SU-DHL-6 (cell line): ENCODE measurements at regions not wholly inside any gene's neighbourhood (a gene's known extent, or its start where the extent isn't known, plus 50 kb on each side); places are given as distances from the start of the nearest gene placed in this dataset.

Source experiments
- H2AFZ ChIP-seq: fragments of 200-600 bp; sonication (generic); 2 replicates; pipeline ENCODE4 v1.6.1; 2014; ENCODE audit warnings: low read depth, mild to moderate bottlenecking, moderate library complexity, mixed read lengths, antibody characterized with exemption, low read length; ENCODE audit not compliant: severe bottlenecking
- H3F3A ChIP-seq: fragments of 200-600 bp; shearing (Covaris generic); 2 replicates; pipeline ENCODE4 v1.6.0; 2016; ENCODE audit warnings: antibody characterized with exemption, mild to moderate bottlenecking; ENCODE audit not compliant: insufficient read depth
- H3K27ac ChIP-seq: fragments of 200-600 bp; sonication (generic); 2 replicates; pipeline ENCODE4 v1.5.1; 2016; ENCODE audit warnings: low read depth, mild to moderate bottlenecking, low read length, moderate library complexity, mixed read lengths
- H3K27me3 ChIP-seq: fragments of 200-600 bp; sonication (generic), shearing (Covaris generic); 2 replicates; pipeline ENCODE4 v1.6.0; 2014; ENCODE audit warnings: mild to moderate bottlenecking, low read length
- H3K36me3 ChIP-seq: fragments of 200-600 bp; sonication (generic); 2 replicates; pipeline ENCODE4 v1.6.1; 2014; ENCODE audit warnings: mild to moderate bottlenecking, low read length, mixed read lengths
- H3K4me2 ChIP-seq: fragments of 300-600, 200-600 bp; shearing (Covaris generic), sonication (generic); 2 replicates; pipeline ENCODE4 v1.6.0; 2014; ENCODE audit warnings: low read length, low read depth, mild to moderate bottlenecking; ENCODE audit not compliant: poor library complexity, severe bottlenecking
- H3K4me3 ChIP-seq: fragments of 200-600 bp; sonication (generic); 2 replicates; pipeline ENCODE4 v1.5.1; 2014; ENCODE audit warnings: antibody characterized with exemption, low read length, mild to moderate bottlenecking, mixed read lengths; ENCODE audit not compliant: insufficient read depth, poor library complexity, severe bottlenecking
- H3K79me2 ChIP-seq: fragments of 200-600 bp; sonication (generic); 2 replicates; pipeline ENCODE4 v1.6.1; 2014; ENCODE audit warnings: mild to moderate bottlenecking, low read length, moderate library complexity; ENCODE audit not compliant: insufficient read depth
- H3K9ac ChIP-seq: fragments of 200-600 bp; sonication (generic); 2 replicates; pipeline ENCODE4 v1.7.0; 2014; ENCODE audit warnings: mild to moderate bottlenecking, low read length
- H3K9me2 ChIP-seq: fragments of 200-600 bp; sonication (generic); replicated peaks from 2 replicates; pipeline ENCODE4 v1.6.1; 2014; ENCODE audit warnings: low read length; ENCODE audit not compliant: insufficient read depth
- H3K9me3 ChIP-seq: fragments of 200-600 bp; sonication (generic); 2 replicates; pipeline ENCODE4 v1.6.1; 2014; ENCODE audit warnings: low read length, mixed read lengths; ENCODE audit not compliant: insufficient read depth
- H4K20me1 ChIP-seq: fragments of 200-600 bp; sonication (generic); 2 replicates; pipeline ENCODE4 v1.6.1; 2014; ENCODE audit warnings: low read depth, mild to moderate bottlenecking, antibody characterized with exemption, low read length, moderate library complexity, mixed read lengths
- CTCF ChIP-seq: fragments of 200-600 bp; sonication (generic); IDR thresholded peaks from one replicate; pipeline ENCODE4 v1.5.1; 2017; ENCODE audit warnings: antibody characterized with exemption, mild to moderate bottlenecking, low read length, moderate library complexity; ENCODE audit not compliant: insufficient read depth, poor library complexity, severe bottlenecking
- EZH2phosphoT487 ChIP-seq: fragments of 200-600 bp; sonication (generic), shearing (Covaris generic); conservative IDR thresholded peaks from 2 replicates; pipeline ENCODE4 v1.6.1; 2018; ENCODE audit warnings: mild to moderate bottlenecking, antibody characterized with exemption, low read length, moderate library complexity, mixed read lengths

- TF ChIP-seq EZH2phosphoT487 = no peak
- no peak for TF ChIP-seq CTCF
- no peaks in the 10 kb centered on the region for H3F3A ChIP-seq
- H3K4me3 ChIP-seq = no peak overlapping the region
- no peaks in the 10 kb centered on the region for H3K79me2 ChIP-seq
- H4K20me1 ChIP-seq = no peaks in the 10 kb centered on the region
- H3K9me3 ChIP-seq = no peaks in the 10 kb centered on the region
- H3K9me2 ChIP-seq = no peaks in the 10 kb centered on the region
- H3K4me2 ChIP-seq = no peak overlapping the region
- no peak overlapping the region for H3K9ac ChIP-seq
- no peak overlapping the region for H3K27ac ChIP-seq
- H3K36me3 ChIP-seq = no peaks in the 10 kb centered on the region
- H3K27me3 ChIP-seq = no peaks in the 10 kb centered on the region
- no peak overlapping the region for H2AFZ ChIP-seq
Measured at GRCh38 chr6:95318137-95318536, 259.2 kb upstream of the MANEA start.

GRCh38 chr6:95321126-95321525 lies 256.2 kb upstream of the MANEA start:
- H3K4me2 ChIP-seq = no peak overlapping the region
- H3F3A ChIP-seq = no peaks in the 10 kb centered on the region
- no peaks in the 10 kb centered on the region for H3K27me3 ChIP-seq
- no peak overlapping the region for H3K9ac ChIP-seq
- no peaks in the 10 kb centered on the region for H3K9me2 ChIP-seq
- no peak overlapping the region for H2AFZ ChIP-seq
- no peaks in the 10 kb centered on the region for H4K20me1 ChIP-seq
- TF ChIP-seq CTCF = no peak
- TF ChIP-seq EZH2phosphoT487 = no peak
- no peaks in the 10 kb centered on the region for H3K9me3 ChIP-seq
- H3K27ac ChIP-seq = no peak overlapping the region
- no peak overlapping the region for H3K4me3 ChIP-seq
- no peaks in the 10 kb centered on the region; the same call in 1 of the 2 replicates for H3K36me3 ChIP-seq
- no peaks in the 10 kb centered on the region for H3K79me2 ChIP-seq

- no peaks in the 10 kb centered on the region for H3K27me3 ChIP-seq
Measured at GRCh38 chr6:95325916-95326315, 251.4 kb upstream of the MANEA start.

More at GRCh38 chr6:95325916-95326315, 251.4 kb upstream of the MANEA start:
- Histone ChIP-seq H3K4me3 (no peak overlapping the region), H3K9me2 (no peaks in the 10 kb centered on the region), H3F3A (no peaks in the 10 kb centered on the region), H3K27ac (no peak overlapping the region), H3K9me3 (no peaks in the 10 kb centered on the region), H3K79me2 (no peaks in the 10 kb centered on the region), H3K36me3 (no peaks in the 10 kb centered on the region; the same call in 1 of the 2 replicates), H2AFZ (no peak overlapping the region), H3K9ac (no peak overlapping the region), H3K4me2 (no peak overlapping the region), H4K20me1 (no peaks in the 10 kb centered on the region)
- TF ChIP-seq EZH2phosphoT487 = no peak
- no peak for TF ChIP-seq CTCF
